ENCODE measurements at regions not wholly inside any gene's neighbourhood (a gene's known extent, or its start where the extent isn't known, plus 50 kb on each side); places are given as distances from the start of the nearest gene placed in this dataset.
"Not testable (repeated sequence)": the region's sequence is repeated elsewhere in the genome, so short reads cannot be mapped to it uniquely, and the experiment has no call there.

GRCh38 chr2:90039093-90039492 is 1347.6 kb downstream of the RPIA start:
- H3K27ac Mint-ChIP-seq; H3K9ac ChIP-seq; H3K4me2 ChIP-seq; H3K4me1 Mint-ChIP-seq; H3K27me3 Mint-ChIP-seq (ENCODE audit: insufficient read depth, low read depth); H4K20me1 ChIP-seq (ENCODE audit: low read depth); H3K27me3 ChIP-seq; H2AFZ ChIP-seq (replicated peaks); H3K27ac ChIP-seq; H3K9me3 ChIP-seq (ENCODE audit: low read depth); H3K9me3 Mint-ChIP-seq; H3K4me3 ChIP-seq; H3K36me3 Mint-ChIP-seq; H3K36me3 ChIP-seq; H3F3A ChIP-seq (ENCODE audit: low read depth); H3K4me3 Mint-ChIP-seq; H3K4me1 ChIP-seq; H3K79me2 ChIP-seq (ENCODE audit: low read depth); DNase-seq (ENCODE audit: low spot score): not testable (repeated sequence)

GRCh38 chr2:90047776-90048175 is 1356.3 kb downstream of the RPIA start:
- H4K20me1 ChIP-seq (ENCODE audit: low read depth); H3K9me3 Mint-ChIP-seq; H3K9me3 ChIP-seq (ENCODE audit: low read depth); H3K4me3 ChIP-seq; H3K27me3 ChIP-seq; H3K36me3 ChIP-seq; H3K4me2 ChIP-seq; DNase-seq (ENCODE audit: low spot score); H3K4me1 Mint-ChIP-seq; H3K27me3 Mint-ChIP-seq (ENCODE audit: insufficient read depth, low read depth); H3K4me1 ChIP-seq; H3K4me3 Mint-ChIP-seq; H2AFZ ChIP-seq (replicated peaks); H3K27ac Mint-ChIP-seq; H3K36me3 Mint-ChIP-seq; H3F3A ChIP-seq (ENCODE audit: low read depth); H3K9ac ChIP-seq; H3K27ac ChIP-seq; H3K79me2 ChIP-seq (ENCODE audit: low read depth): not testable (repeated sequence)

- not testable (repeated sequence) for H3K4me1 Mint-ChIP-seq; H3K9me3 Mint-ChIP-seq; H3K27ac Mint-ChIP-seq; H3K27me3 Mint-ChIP-seq (ENCODE audit: insufficient read depth, low read depth); H3K36me3 ChIP-seq; H3K9me3 ChIP-seq (ENCODE audit: low read depth); H3F3A ChIP-seq (ENCODE audit: low read depth); H3K36me3 Mint-ChIP-seq; H3K4me3 Mint-ChIP-seq; H3K27me3 ChIP-seq; H3K4me3 ChIP-seq; H3K27ac ChIP-seq; H2AFZ ChIP-seq (replicated peaks); H3K4me2 ChIP-seq; H4K20me1 ChIP-seq (ENCODE audit: low read depth); DNase-seq (ENCODE audit: low spot score); H3K9ac ChIP-seq; H3K4me1 ChIP-seq; H3K79me2 ChIP-seq (ENCODE audit: low read depth)
Measured at GRCh38 chr2:90052113-90052631, 1360.7 kb downstream of the RPIA start.

- Mint-ChIP-seq H3K27ac (no peak overlapping the region), H3K9me3 (peaks cover 2% of the 10 kb centered on the region), H3K4me1 (no peaks in the 10 kb centered on the region), H3K4me3 (no peak overlapping the region), H3K27me3 (ENCODE audit: insufficient read depth, low read depth) (peaks cover 7% of the 10 kb centered on the region), H3K36me3 (no peaks in the 10 kb centered on the region)
- Histone ChIP-seq H3K27me3 (no peaks in the 10 kb centered on the region), H3K4me1 (no peaks in the 10 kb centered on the region), H2AFZ (replicated peaks) (no peak overlapping the region), H3K4me3 (no peak overlapping the region), H3K27ac (no peak overlapping the region), H3K9ac (no peak overlapping the region), H4K20me1 (ENCODE audit: low read depth) (no peaks in the 10 kb centered on the region), H3K79me2 (ENCODE audit: low read depth) (no peaks in the 10 kb centered on the region), H3F3A (ENCODE audit: low read depth) (no peaks in the 10 kb centered on the region), H3K4me2 (no peak overlapping the region), H3K9me3 (ENCODE audit: low read depth) (peaks cover 27% of the 10 kb centered on the region), H3K36me3 (no peaks in the 10 kb centered on the region)
- TF ChIP-seq EZH2 (IDR thresholded peaks at IDR 0.05) (no peak), CTCF (IDR thresholded peaks at IDR 0.05) (no peak), EZH2phosphoT487 (IDR thresholded peaks at IDR 0.05) (no peak)
- no peak for DNase-seq (ENCODE audit: low spot score)
Measured at GRCh38 chr2:90069290-90069894, 1377.9 kb downstream of the RPIA start.

- Histone ChIP-seq H3K4me1 (no peaks in the 10 kb centered on the region), H3K9me3 (ENCODE audit: low read depth) (peaks cover 11% of the 10 kb centered on the region), H3F3A (ENCODE audit: low read depth) (no peaks in the 10 kb centered on the region), H3K4me3 (no peak overlapping the region), H4K20me1 (ENCODE audit: low read depth) (no peaks in the 10 kb centered on the region), H3K9ac (no peak overlapping the region), H3K4me2 (no peak overlapping the region), H3K36me3 (no peaks in the 10 kb centered on the region), H3K27me3 (no peaks in the 10 kb centered on the region), H3K27ac (no peak overlapping the region), H3K79me2 (ENCODE audit: low read depth) (no peaks in the 10 kb centered on the region), H2AFZ (replicated peaks) (no peak overlapping the region)
- H3K27ac Mint-ChIP-seq = no peak overlapping the region
- H3K9me3 Mint-ChIP-seq = peaks cover 5% of the 10 kb centered on the region
- H3K36me3 Mint-ChIP-seq = no peaks in the 10 kb centered on the region
- no peaks in the 10 kb centered on the region for H3K27me3 Mint-ChIP-seq (ENCODE audit: insufficient read depth, low read depth)
- no peak overlapping the region for H3K4me3 Mint-ChIP-seq
- TF ChIP-seq EZH2 (IDR thresholded peaks at IDR 0.05) (no peak), CTCF (IDR thresholded peaks at IDR 0.05) (no peak), EZH2phosphoT487 (IDR thresholded peaks at IDR 0.05) (no peak)
- H3K4me1 Mint-ChIP-seq = no peaks in the 10 kb centered on the region
- no peak for DNase-seq (ENCODE audit: low spot score)
Measured at GRCh38 chr2:90076311-90076710, 1384.8 kb downstream of the RPIA start.
